ENCODE measurements at regions not wholly inside any gene's neighbourhood (a gene's known extent, or its start where the extent isn't known, plus 50 kb on each side); places are given as distances from the start of the nearest gene placed in this dataset.

DNA sequence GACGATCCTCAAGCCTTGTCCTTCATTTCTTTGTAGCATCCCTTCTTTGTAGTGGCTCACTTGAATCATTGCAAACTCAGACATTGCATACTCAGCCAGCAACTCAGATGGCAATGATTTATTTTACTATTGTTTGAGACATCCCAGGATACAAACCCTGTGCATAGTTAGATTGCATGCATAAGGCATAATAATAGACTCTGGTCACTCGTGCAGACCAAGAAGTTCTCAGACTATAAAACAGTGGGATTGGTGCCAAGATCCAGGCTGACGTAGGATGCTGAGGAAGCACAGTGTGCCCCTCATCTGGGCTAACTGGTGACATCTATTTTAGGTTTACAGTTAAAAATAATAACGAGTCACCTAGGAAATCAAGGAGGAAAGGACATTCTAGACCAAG is 142.3 kb downstream of the PMP22 start:
- TF ChIP-seq NFIC (IDR thresholded peaks at IDR 0.05): no peak
- no peak for TF ChIP-seq TCF12 (IDR thresholded peaks at IDR 0.05; ENCODE audit: low read depth)

DNA sequence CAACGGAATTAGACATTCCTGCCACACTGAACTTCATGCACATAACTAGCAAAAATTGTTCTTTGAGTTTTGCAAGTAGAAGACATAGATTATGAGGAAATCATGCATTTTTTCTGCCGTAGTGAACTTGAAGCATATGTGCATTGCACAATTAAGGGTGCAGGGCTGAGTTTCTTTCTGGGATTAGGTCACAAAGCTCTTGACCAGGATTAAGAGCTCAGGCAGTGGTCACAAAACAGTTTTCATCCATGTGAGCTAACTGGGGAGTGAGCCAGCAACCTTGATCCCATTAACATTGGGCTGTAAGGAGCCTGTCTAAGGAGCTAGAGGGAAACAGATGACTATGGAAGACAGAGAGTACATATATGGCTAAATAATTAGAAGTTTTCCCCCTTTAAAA is 143.7 kb downstream of the PMP22 start:
- TF ChIP-seq NFIC (IDR thresholded peaks at IDR 0.05) (no peak), ZBTB7A (IDR thresholded peaks at IDR 0.05; ENCODE audit: low read depth) (no peak), TEAD4 (IDR thresholded peaks at IDR 0.05) (no peak), TAF1 (IDR thresholded peaks at IDR 0.05; ENCODE audit: low read depth) (no peak), RAD21 (IDR thresholded peaks at IDR 0.05; ENCODE audit: low read depth) (no peak), YY1 (IDR thresholded peaks at IDR 0.05; ENCODE audit: low read depth) (no peak), CEBPB (IDR thresholded peaks at IDR 0.05) (no peak), TCF12 (IDR thresholded peaks at IDR 0.05; ENCODE audit: low read depth) (no peak), CREB1 (IDR thresholded peaks at IDR 0.05; ENCODE audit: low read depth) (no peak), FOXM1 (IDR thresholded peaks at IDR 0.05; ENCODE audit: borderline replicate concordance, low read depth) (no peak), EP300 (IDR thresholded peaks at IDR 0.05; ENCODE audit: borderline replicate concordance) (no peak), EGR1 (IDR thresholded peaks at IDR 0.05) (no peak)
- TF ChIP-seq, protein P1, sequence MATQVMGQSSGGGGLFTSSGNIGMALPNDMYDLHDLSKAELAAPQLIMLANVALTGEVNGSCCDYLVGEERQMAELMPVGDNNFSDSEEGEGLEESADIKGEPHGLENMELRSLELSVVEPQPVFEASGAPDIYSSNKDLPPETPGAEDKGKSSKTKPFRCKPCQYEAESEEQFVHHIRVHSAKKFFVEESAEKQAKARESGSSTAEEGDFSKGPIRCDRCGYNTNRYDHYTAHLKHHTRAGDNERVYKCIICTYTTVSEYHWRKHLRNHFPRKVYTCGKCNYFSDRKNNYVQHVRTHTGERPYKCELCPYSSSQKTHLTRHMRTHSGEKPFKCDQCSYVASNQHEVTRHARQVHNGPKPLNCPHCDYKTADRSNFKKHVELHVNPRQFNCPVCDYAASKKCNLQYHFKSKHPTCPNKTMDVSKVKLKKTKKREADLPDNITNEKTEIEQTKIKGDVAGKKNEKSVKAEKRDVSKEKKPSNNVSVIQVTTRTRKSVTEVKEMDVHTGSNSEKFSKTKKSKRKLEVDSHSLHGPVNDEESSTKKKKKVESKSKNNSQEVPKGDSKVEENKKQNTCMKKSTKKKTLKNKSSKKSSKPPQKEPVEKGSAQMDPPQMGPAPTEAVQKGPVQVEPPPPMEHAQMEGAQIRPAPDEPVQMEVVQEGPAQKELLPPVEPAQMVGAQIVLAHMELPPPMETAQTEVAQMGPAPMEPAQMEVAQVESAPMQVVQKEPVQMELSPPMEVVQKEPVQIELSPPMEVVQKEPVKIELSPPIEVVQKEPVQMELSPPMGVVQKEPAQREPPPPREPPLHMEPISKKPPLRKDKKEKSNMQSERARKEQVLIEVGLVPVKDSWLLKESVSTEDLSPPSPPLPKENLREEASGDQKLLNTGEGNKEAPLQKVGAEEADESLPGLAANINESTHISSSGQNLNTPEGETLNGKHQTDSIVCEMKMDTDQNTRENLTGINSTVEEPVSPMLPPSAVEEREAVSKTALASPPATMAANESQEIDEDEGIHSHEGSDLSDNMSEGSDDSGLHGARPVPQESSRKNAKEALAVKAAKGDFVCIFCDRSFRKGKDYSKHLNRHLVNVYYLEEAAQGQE (IDR thresholded peaks at IDR 0.05; ENCODE audit: low read depth): no peak
- TF ChIP-seq, protein P2, sequence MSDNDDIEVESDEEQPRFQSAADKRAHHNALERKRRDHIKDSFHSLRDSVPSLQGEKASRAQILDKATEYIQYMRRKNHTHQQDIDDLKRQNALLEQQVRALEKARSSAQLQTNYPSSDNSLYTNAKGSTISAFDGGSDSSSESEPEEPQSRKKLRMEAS (IDR thresholded peaks at IDR 0.05): no peak
- TF ChIP-seq, protein P3, sequence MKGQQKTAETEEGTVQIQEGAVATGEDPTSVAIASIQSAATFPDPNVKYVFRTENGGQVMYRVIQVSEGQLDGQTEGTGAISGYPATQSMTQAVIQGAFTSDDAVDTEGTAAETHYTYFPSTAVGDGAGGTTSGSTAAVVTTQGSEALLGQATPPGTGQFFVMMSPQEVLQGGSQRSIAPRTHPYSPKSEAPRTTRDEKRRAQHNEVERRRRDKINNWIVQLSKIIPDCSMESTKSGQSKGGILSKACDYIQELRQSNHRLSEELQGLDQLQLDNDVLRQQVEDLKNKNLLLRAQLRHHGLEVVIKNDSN (IDR thresholded peaks at IDR 0.05): no peak

DNA sequence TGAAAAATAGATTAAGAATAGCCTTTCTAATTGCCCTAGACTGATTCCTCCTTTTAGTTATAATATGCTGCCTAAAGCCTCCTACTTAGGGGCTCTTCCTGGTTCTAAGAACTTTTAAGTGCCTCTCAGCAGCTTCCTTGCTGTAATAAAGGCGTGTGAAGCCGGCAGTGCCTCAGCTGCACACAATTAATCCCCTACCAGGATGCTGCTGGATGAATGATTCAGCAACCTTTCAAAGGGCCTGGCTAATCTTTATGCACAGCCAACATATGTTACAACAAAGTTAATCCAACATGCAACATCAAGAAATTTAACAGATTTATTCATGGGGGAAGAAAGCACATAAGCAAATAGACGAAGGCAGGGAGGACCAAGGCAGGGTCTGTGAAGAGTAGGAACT is 145.2 kb downstream of the PMP22 start:
- no peak for TF ChIP-seq EGR1 (IDR thresholded peaks at IDR 0.05)
- TF ChIP-seq, protein P3 (IDR thresholded peaks at IDR 0.05): no peak
- no peak for TF ChIP-seq YY1 (IDR thresholded peaks at IDR 0.05; ENCODE audit: low read depth)
- no peak for TF ChIP-seq TEAD4 (IDR thresholded peaks at IDR 0.05)
- no peak for TF ChIP-seq TAF1 (IDR thresholded peaks at IDR 0.05; ENCODE audit: low read depth)
- TF ChIP-seq, protein P2 (IDR thresholded peaks at IDR 0.05): no peak
- no peak for TF ChIP-seq NFIC (IDR thresholded peaks at IDR 0.05)
- TF ChIP-seq TCF12 (IDR thresholded peaks at IDR 0.05; ENCODE audit: low read depth): no peak
- TF ChIP-seq, protein P1 (IDR thresholded peaks at IDR 0.05; ENCODE audit: low read depth): no peak

DNA sequence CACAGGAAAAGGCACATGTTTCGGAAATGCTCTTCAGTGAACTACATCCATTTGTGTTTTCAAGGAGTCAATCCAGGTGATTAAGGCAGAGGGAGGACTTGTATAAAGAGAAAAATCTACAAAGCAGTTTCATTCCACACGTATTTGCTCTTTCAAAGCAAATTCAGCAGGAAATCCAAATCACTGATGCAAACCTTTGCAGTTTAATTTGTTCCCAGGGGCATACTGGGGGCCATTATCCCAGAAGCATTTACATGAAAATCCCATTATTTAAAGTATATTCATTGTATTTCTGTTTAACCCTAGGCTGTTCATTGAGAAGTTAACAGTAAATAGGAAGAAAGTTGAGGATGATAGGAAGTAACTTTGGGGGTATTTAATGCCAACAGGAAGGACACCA is 147.9 kb downstream of the PMP22 start:
- TF ChIP-seq ZBTB7A (IDR thresholded peaks at IDR 0.05; ENCODE audit: low read depth) (no peak), NFIC (IDR thresholded peaks at IDR 0.05) (no peak), RAD21 (IDR thresholded peaks at IDR 0.05; ENCODE audit: low read depth) (no peak), CEBPB (IDR thresholded peaks at IDR 0.05) (no peak), EP300 (IDR thresholded peaks at IDR 0.05; ENCODE audit: borderline replicate concordance) (no peak), CREB1 (IDR thresholded peaks at IDR 0.05; ENCODE audit: low read depth) (no peak), FOXM1 (IDR thresholded peaks at IDR 0.05; ENCODE audit: borderline replicate concordance, low read depth) (no peak)
- TF ChIP-seq, protein P3 (IDR thresholded peaks at IDR 0.05): no peak
- TF ChIP-seq, protein P2 (IDR thresholded peaks at IDR 0.05): no peak
- TF ChIP-seq, protein P1 (IDR thresholded peaks at IDR 0.05; ENCODE audit: low read depth): no peak

Data from Ishikawa (cell line).